ENCODE measurements at regions not wholly inside any gene's neighbourhood (a gene's known extent, or its start where the extent isn't known, plus 50 kb on each side); places are given as distances from the start of the nearest gene placed in this dataset.

DNA sequence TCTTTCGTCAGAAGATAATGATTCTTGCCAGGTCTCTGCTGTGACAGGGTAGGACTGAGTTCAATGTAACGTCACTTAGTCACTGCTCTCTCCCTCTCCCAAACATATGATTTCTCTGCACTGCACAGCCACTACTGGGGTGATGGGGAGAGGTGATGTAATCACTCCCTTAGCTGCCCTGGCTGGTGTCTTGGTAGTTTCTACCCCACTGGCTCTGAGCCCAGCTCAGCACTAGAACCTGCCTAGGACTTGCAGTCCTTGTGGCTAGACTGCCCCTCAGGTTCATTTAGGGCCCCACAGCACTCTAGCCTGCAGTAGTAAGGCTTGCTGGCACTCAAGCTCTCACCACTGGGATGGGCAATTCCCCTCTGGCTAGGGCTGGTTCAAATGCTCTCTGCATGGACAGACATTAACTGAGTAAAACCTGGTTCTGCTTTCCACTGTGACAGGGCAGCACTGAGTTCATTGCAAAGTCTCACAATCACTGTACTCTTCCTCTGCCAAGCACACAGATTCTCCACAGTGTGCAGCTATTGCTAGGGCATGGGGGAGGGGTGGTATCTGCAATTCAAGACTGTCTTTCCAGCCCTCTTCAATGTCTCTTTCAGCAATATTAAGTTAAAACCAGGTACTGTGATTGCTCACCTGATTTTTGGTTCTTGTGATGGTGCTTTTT is 571.4 kb upstream of the FAT3 start:
- DNase-seq (ENCODE audit: low read depth), result peak; percentile 26
- H3K4me3 ChIP-seq (ENCODE audit: low read length), result no peak overlapping the region
- no peak for TF ChIP-seq CTCF (conservative IDR thresholded peaks at IDR 0.05; ENCODE audit: low read depth, low read length)

DNA sequence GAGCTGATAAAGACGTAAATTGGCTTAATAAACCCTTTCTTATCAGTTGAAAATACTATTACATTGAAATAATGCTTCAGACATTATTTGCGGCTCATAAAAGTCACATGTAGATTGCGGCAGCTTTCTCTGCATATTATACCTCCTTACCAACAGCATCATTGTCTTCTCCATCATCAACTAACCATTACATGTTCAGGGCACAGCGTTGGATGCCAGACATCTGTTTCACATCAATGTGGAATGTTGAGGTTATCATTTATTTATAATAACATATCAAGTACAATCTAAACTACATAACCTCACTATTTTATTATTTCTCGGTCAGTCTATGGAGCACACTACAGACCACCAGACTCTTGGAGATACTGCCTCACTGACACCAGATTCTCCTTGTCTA is 573.8 kb upstream of the FAT3 start:
- H3K4me3 ChIP-seq (ENCODE audit: low read length), result no peak overlapping the region
- DNase-seq (ENCODE audit: low read depth), result no peak
- no peak for TF ChIP-seq CTCF (conservative IDR thresholded peaks at IDR 0.05; ENCODE audit: low read depth, low read length)

- DNase-seq (ENCODE audit: low read depth), result no peak
- no peak overlapping the region for H3K4me3 ChIP-seq (ENCODE audit: low read length)
- no peak for TF ChIP-seq CTCF (conservative IDR thresholded peaks at IDR 0.05; ENCODE audit: low read depth, low read length)
Measured at GRCh38 chr11:91641153-91641552, 583.5 kb upstream of the FAT3 start.

GRCh38 chr11:91639359-91639758 is 585.3 kb upstream of the FAT3 start:
- DNase-seq (ENCODE audit: low read depth), result no peak
- TF ChIP-seq CTCF (conservative IDR thresholded peaks at IDR 0.05; ENCODE audit: low read depth, low read length), result no peak

DNA sequence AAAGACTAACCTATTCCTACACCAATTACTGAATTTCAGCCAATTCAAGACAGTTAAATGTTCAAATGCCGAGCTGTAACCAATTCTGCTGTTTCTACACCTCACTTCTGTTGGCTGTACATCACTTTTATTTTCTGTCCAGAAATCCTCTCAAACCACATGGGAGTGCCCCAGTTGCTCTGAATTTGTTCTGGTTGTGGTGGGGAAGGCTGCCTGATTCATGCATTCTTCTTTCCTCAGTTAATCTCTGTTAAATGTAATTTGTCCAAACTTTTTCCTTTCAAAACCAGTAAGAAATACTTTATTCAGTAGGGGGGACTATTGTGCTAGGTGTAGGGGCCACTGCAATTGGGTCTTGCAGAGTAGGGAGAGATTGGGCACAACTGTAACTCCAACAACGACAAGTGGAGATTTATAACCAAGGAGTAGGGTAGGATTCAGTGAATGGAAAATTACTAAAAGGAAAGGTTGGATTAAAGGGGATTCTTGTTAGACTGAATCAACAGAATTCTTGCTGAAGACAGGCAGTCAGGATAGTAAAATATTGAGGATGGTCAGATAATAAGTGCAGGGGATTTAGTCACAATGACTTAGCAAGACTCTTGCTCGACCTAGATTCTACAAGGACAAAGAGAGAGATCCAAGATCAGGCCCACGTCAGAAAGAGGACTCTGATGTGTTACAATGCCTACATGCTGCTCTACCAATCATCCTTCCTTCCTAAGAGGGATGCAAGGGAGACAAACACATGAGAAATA is 593.5 kb upstream of the FAT3 start:
- H3K4me3 ChIP-seq (ENCODE audit: low read length), result no peak overlapping the region
- TF ChIP-seq CTCF (conservative IDR thresholded peaks at IDR 0.05; ENCODE audit: low read depth, low read length), result no peak
- no peak for DNase-seq (ENCODE audit: low read depth)

More at GRCh38 chr11:91639359-91639758, 585.3 kb upstream of the FAT3 start:
- no peak overlapping the region for H3K4me3 ChIP-seq (ENCODE audit: low read length)

GRCh38 chr11:91625495-91625894 is 599.1 kb upstream of the FAT3 start:
- no peak for DNase-seq (ENCODE audit: low read depth)
- TF ChIP-seq CTCF (conservative IDR thresholded peaks at IDR 0.05; ENCODE audit: low read depth, low read length), result no peak
- no peak overlapping the region for H3K4me3 ChIP-seq (ENCODE audit: low read length)

GRCh38 chr11:91624021-91624420 is 600.6 kb upstream of the FAT3 start:
- no peak overlapping the region for H3K4me3 ChIP-seq (ENCODE audit: low read length)
- TF ChIP-seq CTCF (conservative IDR thresholded peaks at IDR 0.05; ENCODE audit: low read depth, low read length), result no peak
- DNase-seq (ENCODE audit: low read depth), result no peak

All from retinal pigment epithelial cell (primary cell).